ENCODE measurements at regions not wholly inside any gene's neighbourhood (a gene's known extent, or its start where the extent isn't known, plus 50 kb on each side); places are given as distances from the start of the nearest gene placed in this dataset.

- no peak for FAIRE-seq
- no peak overlapping the region for H3K14ac ChIP-seq (ENCODE audit: insufficient read length)
- no peak overlapping the region for H2AFZ ChIP-seq (ENCODE audit: low read length)
- H3K23me2 ChIP-seq (ENCODE audit: low read depth, low read length), result peaks cover 3% of the 10 kb centered on the region; the same call in 1 of the 2 replicates
- 0 out of 7 replicates have a peak, but pooled peaks cover 0 to 3% (median 0%) of the 10 kb centered on the region in 4 experiments for H3K4me1 ChIP-seq (replicated peaks in 1 of 4; ENCODE audit: control insufficient read depth in 3 of 4, insufficient read depth in 4 of 4, low read length in 3 of 4)
- H2BK12ac ChIP-seq (ENCODE audit: low read depth, low read length), result no peak overlapping the region
- H2BK20ac ChIP-seq (ENCODE audit: low read length), result no peak overlapping the region
- WGBS, 2 experiments (ENCODE audit: extremely low coverage in 1 of 2, insufficient coverage in 1 of 2, insufficient read length in 1 of 2, insufficient replicate concordance in 2 of 2, low coverage in 1 of 2, low lambda C conversion rate in 2 of 2, missing lambda C conversion rate in 1 of 2), result 90% methylated on average over 14 of the region's 14 CpGs; no CpG with 5 or more reads in 1 of the 2 experiments
- H4K8ac ChIP-seq (ENCODE audit: extremely low read depth, insufficient read depth, low read length), result no peak overlapping the region
- H3K4me2 ChIP-seq (ENCODE audit: insufficient read depth in 1 of 2, low read depth in 2 of 2, low read length in 2 of 2), result no peak overlapping the region
- ChIA-PET POLR2A (ENCODE audit: partially characterized antibody) (no interaction called here), CTCF (ENCODE audit: partially characterized antibody) (interaction anchor here (0.6 to 3.9 kb wide), 13 partner anchors 9 to 540 kb away, joined by 3 to 18 read pairs (median 3); no protein-coding TSS in a partner anchor)
- H3K9me3 ChIP-seq (ENCODE audit: insufficient read depth in 2 of 2, low read depth in 1 of 2, low read length in 1 of 2), result no peaks in the 10 kb centered on the region
- no peak overlapping the region for H3K4me3 ChIP-seq (ENCODE audit: extremely low read depth in 1 of 4, insufficient read depth in 2 of 4, low read depth in 3 of 4, low read length in 4 of 4)
- H3K4ac ChIP-seq (replicated peaks; ENCODE audit: insufficient read length, low read depth, low read length), result no peak overlapping the region
- H3K27me3 ChIP-seq (replicated peaks in 1 of 4; ENCODE audit: control insufficient read depth in 3 of 4, extremely low read depth in 1 of 4, insufficient read depth in 3 of 4, low read length in 3 of 4), result no peaks in the 10 kb centered on the region; a peak in 1 of 7 replicates
- no peak overlapping the region for H2BK120ac ChIP-seq (replicated peaks; ENCODE audit: low read depth, low read length)
- no peak overlapping the region for H3K56ac ChIP-seq (replicated peaks; ENCODE audit: insufficient read length, low read depth, low read length)
- no peak overlapping the region for H2BK5ac ChIP-seq (ENCODE audit: low read depth, low read length)
- TF ChIP-seq CHD1 (IDR thresholded peaks at IDR 0.05; ENCODE audit: low read depth, low read length) (no peak), POLR2AphosphoS5 (IDR thresholded peaks at IDR 0.05; ENCODE audit: low read depth, low read length) (no peak), BACH1 (IDR thresholded peaks at IDR 0.05; ENCODE audit: low read length) (no peak), KDM5A (IDR thresholded peaks at IDR 0.05; ENCODE audit: low read length) (no peak)
- TF ChIP-seq, protein P1, sequence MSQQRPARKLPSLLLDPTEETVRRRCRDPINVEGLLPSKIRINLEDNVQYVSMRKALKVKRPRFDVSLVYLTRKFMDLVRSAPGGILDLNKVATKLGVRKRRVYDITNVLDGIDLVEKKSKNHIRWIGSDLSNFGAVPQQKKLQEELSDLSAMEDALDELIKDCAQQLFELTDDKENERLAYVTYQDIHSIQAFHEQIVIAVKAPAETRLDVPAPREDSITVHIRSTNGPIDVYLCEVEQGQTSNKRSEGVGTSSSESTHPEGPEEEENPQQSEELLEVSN (IDR thresholded peaks at IDR 0.05), result no peak
- no peak overlapping the region for H3K18ac ChIP-seq (ENCODE audit: extremely low read depth, low read length)
- H3K36me3 ChIP-seq (ENCODE audit: control insufficient read depth in 2 of 4, insufficient read depth in 4 of 4, low read length in 3 of 4), result no peaks in the 10 kb centered on the region
- H3K79me2 ChIP-seq (ENCODE audit: control insufficient read depth in 1 of 2, insufficient read depth in 2 of 2, low read length in 2 of 2), result no peaks in the 10 kb centered on the region
- no peak overlapping the region for H2AK5ac ChIP-seq (ENCODE audit: low read depth, low read length)
- H3K23ac ChIP-seq (ENCODE audit: insufficient read length), result no peak overlapping the region
- DNase-seq (ENCODE audit: low read depth in 1 of 2, low spot score in 2 of 2), result no peak
- no peaks in the 10 kb centered on the region for H4K20me1 ChIP-seq (replicated peaks in 1 of 2; ENCODE audit: control insufficient read depth in 1 of 2, insufficient read depth in 2 of 2, low read length in 2 of 2)
- H3K9ac ChIP-seq (replicated peaks in 1 of 4; ENCODE audit: extremely low read depth in 1 of 4, low read depth in 3 of 4, low read length in 3 of 4), result no peak overlapping the region
- H3K79me1 ChIP-seq (ENCODE audit: low read depth, low read length), result no peaks in the 10 kb centered on the region; the same call in 1 of the 2 replicates
- H4K91ac ChIP-seq (replicated peaks; ENCODE audit: insufficient read length, low read length), result no peak overlapping the region
- H2BK15ac ChIP-seq (ENCODE audit: low read length), result no peak overlapping the region
- no peak overlapping the region for H4K5ac ChIP-seq (ENCODE audit: insufficient read length, low read depth, low read length)
- no peak overlapping the region for H3K27ac ChIP-seq (ENCODE audit: low read depth, low read length)
Measured at GRCh38 chr20:40781327-40782042, 92.4 kb upstream of the MAFB start.
